ENCODE measurements at regions not wholly inside any gene's neighbourhood (a gene's known extent, or its start where the extent isn't known, plus 50 kb on each side); places are given as distances from the start of the nearest gene placed in this dataset.

DNA sequence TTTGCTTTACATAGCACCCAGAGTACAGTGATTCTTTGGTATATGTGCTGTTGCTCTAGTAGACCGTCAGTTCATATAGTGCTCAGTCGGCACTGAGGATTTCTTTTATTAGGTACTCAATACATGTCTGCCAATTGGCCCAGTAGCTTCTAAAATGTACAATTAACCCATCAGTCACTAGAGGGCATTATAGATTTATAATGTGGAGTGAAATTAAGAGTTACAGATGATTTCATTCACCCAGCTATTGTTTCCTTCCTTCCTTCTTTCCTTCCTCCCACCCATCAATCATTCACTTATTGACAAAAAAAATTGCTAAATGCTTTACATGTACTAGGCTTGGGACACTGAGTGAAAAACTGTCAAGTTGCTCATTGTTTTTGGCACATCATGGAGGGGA is 263.6 kb upstream of the USP24 start:
- intact Hi-C loops (cut with micrococcal nuclease), result no loop called here
- DNase-seq, result no peak

DNA sequence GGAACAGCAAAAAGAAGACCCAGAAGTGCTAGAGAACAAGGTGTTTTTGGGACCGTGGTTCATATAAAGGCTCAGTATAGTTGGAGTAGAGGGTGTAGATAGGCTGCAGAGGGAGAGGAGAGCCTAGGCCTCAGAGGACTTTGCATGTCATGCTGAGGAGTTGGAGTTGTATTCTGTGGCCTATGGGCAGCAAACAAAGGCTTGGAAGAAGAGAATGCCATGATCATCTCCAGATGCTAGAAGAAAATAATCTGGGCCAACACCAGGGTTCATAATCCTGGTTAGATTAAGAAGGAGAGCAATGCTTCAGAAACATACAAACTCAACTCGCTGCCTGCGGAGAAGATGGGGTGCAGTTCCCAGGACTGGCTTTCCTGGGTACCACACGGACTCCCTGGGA is 262.8 kb upstream of the USP24 start:
- Mint-ChIP-seq H3K4me3 (no peak overlapping the region), H3K27me3 (ENCODE audit: low read depth in 3 of 3) (peaks cover 1 to 7% (median 3%) of the 10 kb centered on the region in 3 donors), H3K9me3 (no peaks in the 10 kb centered on the region), H3K27ac (no peak overlapping the region), H3K36me3 (no peaks in the 10 kb centered on the region), H3K4me1 (peaks cover 4% of the 10 kb centered on the region)
- H3K27ac ChIP-seq (ENCODE audit: low read depth in 1 of 2, low read length in 2 of 2), result no peak overlapping the region
- no peak overlapping the region for H3K9ac ChIP-seq (ENCODE audit: insufficient read depth, low read length, poor library complexity, severe bottlenecking)
- no peaks in the 10 kb centered on the region for H3K79me2 ChIP-seq (ENCODE audit: insufficient read depth, low read length)
- intact Hi-C loops (cut with micrococcal nuclease), result no loop called here
- no peak overlapping the region for H2AFZ ChIP-seq (ENCODE audit: insufficient read depth, low read depth, low read length, poor library complexity, severe bottlenecking)
- DNase-seq, result no peak
- H3K4me1 ChIP-seq (ENCODE audit: control insufficient read depth in 1 of 2, insufficient read depth in 2 of 2, low read length in 2 of 2), result peaks cover 0 to 32% of the 10 kb centered on the region in 2 donors
- no peak overlapping the region for H3K4me2 ChIP-seq (replicated peaks; ENCODE audit: extremely low read depth, low read length, poor library complexity, severe bottlenecking)
- H3K4me3 ChIP-seq (replicated peaks in 1 of 3; ENCODE audit: low read depth in 2 of 3, low read length in 3 of 3), result no peak overlapping the region
- H3K9me3 ChIP-seq (replicated peaks in 1 of 2; ENCODE audit: control insufficient read depth in 1 of 2, insufficient read depth in 1 of 2, low read length in 2 of 2), result no peaks in the 10 kb centered on the region
- 100% methylated on average over 1 of the region's 4 CpGs for WGBS (ENCODE audit: insufficient coverage)
- H3K27me3 ChIP-seq (ENCODE audit: control insufficient read depth in 2 of 2, insufficient read depth in 2 of 2, low read length in 2 of 2), result no peaks in the 10 kb centered on the region
- no peaks in the 10 kb centered on the region for H3K36me3 ChIP-seq (replicated peaks in 1 of 2; ENCODE audit: control insufficient read depth in 1 of 2, insufficient read depth in 2 of 2, low read length in 2 of 2)
- H4K20me1 ChIP-seq (ENCODE audit: insufficient read depth, low read length), result no peaks in the 10 kb centered on the region
- TF ChIP-seq, protein P1, sequence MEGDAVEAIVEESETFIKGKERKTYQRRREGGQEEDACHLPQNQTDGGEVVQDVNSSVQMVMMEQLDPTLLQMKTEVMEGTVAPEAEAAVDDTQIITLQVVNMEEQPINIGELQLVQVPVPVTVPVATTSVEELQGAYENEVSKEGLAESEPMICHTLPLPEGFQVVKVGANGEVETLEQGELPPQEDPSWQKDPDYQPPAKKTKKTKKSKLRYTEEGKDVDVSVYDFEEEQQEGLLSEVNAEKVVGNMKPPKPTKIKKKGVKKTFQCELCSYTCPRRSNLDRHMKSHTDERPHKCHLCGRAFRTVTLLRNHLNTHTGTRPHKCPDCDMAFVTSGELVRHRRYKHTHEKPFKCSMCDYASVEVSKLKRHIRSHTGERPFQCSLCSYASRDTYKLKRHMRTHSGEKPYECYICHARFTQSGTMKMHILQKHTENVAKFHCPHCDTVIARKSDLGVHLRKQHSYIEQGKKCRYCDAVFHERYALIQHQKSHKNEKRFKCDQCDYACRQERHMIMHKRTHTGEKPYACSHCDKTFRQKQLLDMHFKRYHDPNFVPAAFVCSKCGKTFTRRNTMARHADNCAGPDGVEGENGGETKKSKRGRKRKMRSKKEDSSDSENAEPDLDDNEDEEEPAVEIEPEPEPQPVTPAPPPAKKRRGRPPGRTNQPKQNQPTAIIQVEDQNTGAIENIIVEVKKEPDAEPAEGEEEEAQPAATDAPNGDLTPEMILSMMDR (IDR thresholded peaks at IDR 0.05), result no peak

More for the DNA sequence above, 263.6 kb upstream of the USP24 start:
- peaks cover 0 to 7% (median 3%) of the 10 kb centered on the region in 3 donors for H3K27me3 Mint-ChIP-seq (ENCODE audit: low read depth in 3 of 3)
- no peak overlapping the region for H3K27ac ChIP-seq (ENCODE audit: low read depth in 1 of 2, low read length in 2 of 2)
- TF ChIP-seq, protein P1 (IDR thresholded peaks at IDR 0.05), result no peak
- no peaks in the 10 kb centered on the region for H3K9me3 Mint-ChIP-seq
- H3K4me2 ChIP-seq (replicated peaks; ENCODE audit: extremely low read depth, low read length, poor library complexity, severe bottlenecking), result no peak overlapping the region
- no peak overlapping the region for H3K4me3 Mint-ChIP-seq
- no peaks in the 10 kb centered on the region for H3K36me3 Mint-ChIP-seq
- no peak overlapping the region for H3K9ac ChIP-seq (ENCODE audit: insufficient read depth, low read length, poor library complexity, severe bottlenecking)
- H3K27me3 ChIP-seq (ENCODE audit: control insufficient read depth in 2 of 2, insufficient read depth in 2 of 2, low read length in 2 of 2), result no peaks in the 10 kb centered on the region
- no peaks in the 10 kb centered on the region for H3K36me3 ChIP-seq (replicated peaks in 1 of 2; ENCODE audit: control insufficient read depth in 1 of 2, insufficient read depth in 2 of 2, low read length in 2 of 2)
- peaks cover 4% of the 10 kb centered on the region for H3K4me1 Mint-ChIP-seq
- peaks cover 0 to 28% of the 10 kb centered on the region in 2 donors for H3K4me1 ChIP-seq (ENCODE audit: control insufficient read depth in 1 of 2, insufficient read depth in 2 of 2, low read length in 2 of 2)
- no CpG with 5 or more reads among the region's 2 CpGs for WGBS (ENCODE audit: insufficient coverage)
- H3K9me3 ChIP-seq (replicated peaks in 1 of 2; ENCODE audit: control insufficient read depth in 1 of 2, insufficient read depth in 1 of 2, low read length in 2 of 2), result no peaks in the 10 kb centered on the region
- H3K79me2 ChIP-seq (ENCODE audit: insufficient read depth, low read length), result no peaks in the 10 kb centered on the region
- no peak overlapping the region for H3K4me3 ChIP-seq (replicated peaks in 1 of 3; ENCODE audit: low read depth in 2 of 3, low read length in 3 of 3)
- H4K20me1 ChIP-seq (ENCODE audit: insufficient read depth, low read length), result no peaks in the 10 kb centered on the region
- no peak overlapping the region for H3K27ac Mint-ChIP-seq
- H2AFZ ChIP-seq (ENCODE audit: insufficient read depth, low read depth, low read length, poor library complexity, severe bottlenecking), result no peak overlapping the region

All from CD14-positive monocyte (primary cell).